Osteoblast (primary cell): ENCODE measurements at regions not wholly inside any gene's neighbourhood (a gene's known extent, or its start where the extent isn't known, plus 50 kb on each side); places are given as distances from the start of the nearest gene placed in this dataset.

Source experiments
- DNase-seq: peaks from one replicate; pipeline ENCODE4 v3.0.0; 2011; ENCODE audit warnings: low spot score, mixed read lengths; ENCODE audit not compliant: insufficient read length; ENCODE audit errors: missing footprints
- H2AFZ ChIP-seq: 2 replicates; pipeline ENCODE4 v1.6.0; 2011; ENCODE audit warnings: mild to moderate bottlenecking, low read length
- H3K27ac ChIP-seq: 2 replicates; pipeline ENCODE4 v1.5.1; 2011; ENCODE audit warnings: mild to moderate bottlenecking, low read depth, low read length, moderate library complexity
- H3K27me3 ChIP-seq: 2 replicates; pipeline ENCODE4 v1.6.0; 2012; ENCODE audit warnings: mild to moderate bottlenecking, control low read depth, inconsistent platforms, low read length, moderate library complexity; ENCODE audit not compliant: insufficient read depth
- H3K36me3 ChIP-seq: 2 replicates; pipeline ENCODE4 v1.5.1; 2011; ENCODE audit warnings: mild to moderate bottlenecking, low read length, control low read depth, moderate library complexity; ENCODE audit not compliant: insufficient read depth
- H3K4me1 ChIP-seq: 2 replicates; pipeline ENCODE4 v1.5.1; 2011; ENCODE audit warnings: mild to moderate bottlenecking, low read length, control low read depth, moderate library complexity; ENCODE audit not compliant: insufficient read depth
- H3K4me2 ChIP-seq: 2 replicates; pipeline ENCODE4 v1.6.0; 2011; ENCODE audit warnings: mild to moderate bottlenecking, low read length; ENCODE audit not compliant: insufficient read depth
- H3K4me3 ChIP-seq: fragments of 200-600 bp; sonication (generic); 3 replicates; pipeline ENCODE4 v1.5.1; 2012; ENCODE audit warnings: mild to moderate bottlenecking, low read length, inconsistent platforms; ENCODE audit not compliant: insufficient read depth
- H3K79me2 ChIP-seq: 2 replicates; pipeline ENCODE4 v1.6.0; 2012; ENCODE audit warnings: mild to moderate bottlenecking, low read length, control low read depth, inconsistent platforms; ENCODE audit not compliant: insufficient read depth
- H3K9me3 ChIP-seq: 2 replicates; pipeline ENCODE4 v1.5.1; 2011; ENCODE audit warnings: low read depth, low read length, control low read depth
- H4K20me1 ChIP-seq: 2 replicates; pipeline ENCODE4 v1.6.0; 2012; ENCODE audit warnings: mild to moderate bottlenecking, low read length, control low read depth; ENCODE audit not compliant: insufficient read depth
- TF ChIP-seq, protein P1 (sequence below): IDR thresholded peaks from 2 replicates; pipeline ENCODE4 v1.5.1; 2011; ENCODE audit warnings: mild to moderate bottlenecking, low read depth, low read length, moderate library complexity; ENCODE audit errors: extremely low read depth

DNA sequence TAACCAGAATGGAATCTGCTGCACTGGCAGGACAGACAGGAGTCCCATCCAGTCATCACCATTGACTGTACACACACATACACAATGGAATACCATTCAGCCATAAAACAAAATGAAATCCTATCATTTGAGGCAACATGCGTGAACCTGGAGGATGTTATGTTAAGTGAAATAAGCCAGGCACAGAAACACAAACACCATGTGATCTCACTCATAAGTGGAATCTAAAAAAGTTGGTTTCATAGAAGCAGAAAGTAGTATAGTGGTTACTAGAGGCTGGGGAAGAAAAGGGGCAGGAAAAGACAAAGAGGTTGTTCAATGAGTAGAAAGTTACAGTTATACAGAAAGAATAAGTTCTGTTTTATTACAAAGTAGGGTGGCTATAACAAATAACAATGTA lies 884.0 kb upstream of the ACO1 start:
- no peaks in the 10 kb centered on the region for H3K4me1 ChIP-seq

DNA sequence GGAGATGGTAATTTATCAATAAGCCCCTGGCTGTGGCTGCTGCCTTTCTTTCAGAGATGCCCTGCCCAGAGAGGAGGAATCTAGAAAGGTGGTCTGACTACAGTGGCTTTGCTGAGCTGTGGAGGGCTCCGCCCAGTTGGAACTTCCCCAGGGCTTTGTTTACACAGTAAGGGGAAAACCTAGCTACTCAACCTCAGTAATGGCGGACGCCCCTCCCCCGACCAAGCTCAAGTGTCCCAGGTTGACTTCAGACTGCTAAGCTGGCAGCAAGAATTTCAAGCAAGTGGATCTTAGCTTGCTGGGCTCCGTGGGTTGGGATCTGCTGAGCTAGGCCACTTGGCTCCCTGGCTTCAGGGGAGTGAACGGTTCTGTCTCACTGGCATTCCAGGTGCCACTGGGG lies 865.4 kb upstream of the ACO1 start:
- H3K36me3 ChIP-seq = no peaks in the 10 kb centered on the region
- no peaks in the 10 kb centered on the region for H3K4me1 ChIP-seq
- H3K79me2 ChIP-seq = no peaks in the 10 kb centered on the region
- no peak overlapping the region for H3K27ac ChIP-seq
- H3K4me2 ChIP-seq = no peak overlapping the region
- H3K27me3 ChIP-seq = no peaks in the 10 kb centered on the region
- H4K20me1 ChIP-seq = no peaks in the 10 kb centered on the region
- no peaks in the 10 kb centered on the region for H3K9me3 ChIP-seq
- TF ChIP-seq, protein P1, sequence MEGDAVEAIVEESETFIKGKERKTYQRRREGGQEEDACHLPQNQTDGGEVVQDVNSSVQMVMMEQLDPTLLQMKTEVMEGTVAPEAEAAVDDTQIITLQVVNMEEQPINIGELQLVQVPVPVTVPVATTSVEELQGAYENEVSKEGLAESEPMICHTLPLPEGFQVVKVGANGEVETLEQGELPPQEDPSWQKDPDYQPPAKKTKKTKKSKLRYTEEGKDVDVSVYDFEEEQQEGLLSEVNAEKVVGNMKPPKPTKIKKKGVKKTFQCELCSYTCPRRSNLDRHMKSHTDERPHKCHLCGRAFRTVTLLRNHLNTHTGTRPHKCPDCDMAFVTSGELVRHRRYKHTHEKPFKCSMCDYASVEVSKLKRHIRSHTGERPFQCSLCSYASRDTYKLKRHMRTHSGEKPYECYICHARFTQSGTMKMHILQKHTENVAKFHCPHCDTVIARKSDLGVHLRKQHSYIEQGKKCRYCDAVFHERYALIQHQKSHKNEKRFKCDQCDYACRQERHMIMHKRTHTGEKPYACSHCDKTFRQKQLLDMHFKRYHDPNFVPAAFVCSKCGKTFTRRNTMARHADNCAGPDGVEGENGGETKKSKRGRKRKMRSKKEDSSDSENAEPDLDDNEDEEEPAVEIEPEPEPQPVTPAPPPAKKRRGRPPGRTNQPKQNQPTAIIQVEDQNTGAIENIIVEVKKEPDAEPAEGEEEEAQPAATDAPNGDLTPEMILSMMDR = no peak
- no peak overlapping the region for H3K4me3 ChIP-seq
- DNase-seq = no peak
- H2AFZ ChIP-seq = no peak overlapping the region

More for the DNA sequence above, 884.0 kb upstream of the ACO1 start:
- Histone ChIP-seq H3K36me3 (no peaks in the 10 kb centered on the region), H4K20me1 (no peaks in the 10 kb centered on the region), H3K4me2 (no peak overlapping the region), H3K27ac (no peak overlapping the region), H3K4me3 (no peak overlapping the region), H2AFZ (no peak overlapping the region), H3K27me3 (no peaks in the 10 kb centered on the region), H3K9me3 (no peaks in the 10 kb centered on the region), H3K79me2 (no peaks in the 10 kb centered on the region)
- no peak for DNase-seq
- TF ChIP-seq, protein P1 = no peak

DNA sequence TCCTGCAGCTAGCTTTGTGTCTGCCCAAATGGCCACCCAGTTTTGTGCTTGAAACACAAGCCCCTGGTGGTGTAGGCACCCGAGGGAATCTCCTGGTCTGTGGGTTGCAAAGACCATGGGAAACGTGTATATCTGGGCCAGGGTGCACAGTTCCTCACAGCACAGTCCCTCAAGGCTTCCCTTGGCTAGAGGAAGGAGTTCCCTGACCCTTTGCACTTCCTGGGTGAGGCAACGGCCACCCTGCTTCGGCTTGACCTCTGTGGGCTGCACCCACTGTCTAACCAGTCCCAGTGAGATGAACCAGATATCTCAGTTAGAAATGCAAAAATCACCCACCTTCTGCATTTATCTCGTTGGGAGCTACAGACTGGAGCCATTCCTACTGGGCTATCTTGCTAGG lies 865.0 kb upstream of the ACO1 start:
- H3K27me3 ChIP-seq = no peaks in the 10 kb centered on the region
- no peak for DNase-seq
- TF ChIP-seq, protein P1 = no peak

DNA sequence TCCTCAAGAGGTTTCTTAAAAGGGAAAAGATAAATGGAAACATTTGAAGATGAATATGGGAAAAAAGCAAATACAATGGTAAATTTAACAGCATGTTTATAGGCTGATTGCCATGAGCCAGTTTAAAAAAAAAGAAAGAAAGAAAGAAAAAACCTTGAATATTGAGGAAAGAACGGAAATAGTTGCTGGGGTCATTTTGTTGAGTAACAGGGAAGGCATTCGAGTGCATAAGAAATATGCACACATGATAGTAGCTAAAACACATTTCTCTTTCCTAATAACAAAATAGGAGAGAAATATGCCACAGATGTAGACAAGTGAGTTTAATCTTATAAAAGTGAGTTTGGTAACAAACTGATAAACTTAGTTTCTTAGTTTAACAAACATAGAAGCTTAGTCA lies 864.6 kb upstream of the ACO1 start:
- no peaks in the 10 kb centered on the region for H3K4me1 ChIP-seq
- H4K20me1 ChIP-seq = no peaks in the 10 kb centered on the region
- no peak overlapping the region for H3K4me2 ChIP-seq
- no peak for DNase-seq
- no peaks in the 10 kb centered on the region for H3K9me3 ChIP-seq
- no peak overlapping the region for H2AFZ ChIP-seq
- no peak overlapping the region for H3K27ac ChIP-seq
- no peak overlapping the region for H3K4me3 ChIP-seq
- no peaks in the 10 kb centered on the region for H3K79me2 ChIP-seq
- no peaks in the 10 kb centered on the region for H3K27me3 ChIP-seq
- H3K36me3 ChIP-seq = no peaks in the 10 kb centered on the region
- TF ChIP-seq, protein P1 = no peak

More for the DNA sequence above, 865.0 kb upstream of the ACO1 start:
- no peaks in the 10 kb centered on the region for H4K20me1 ChIP-seq
- H3K4me2 ChIP-seq = no peak overlapping the region
- H3K79me2 ChIP-seq = no peaks in the 10 kb centered on the region
- H2AFZ ChIP-seq = no peak overlapping the region
- H3K4me3 ChIP-seq = no peak overlapping the region
- no peak overlapping the region for H3K27ac ChIP-seq
- H3K9me3 ChIP-seq = no peaks in the 10 kb centered on the region
- H3K36me3 ChIP-seq = no peaks in the 10 kb centered on the region
- no peaks in the 10 kb centered on the region for H3K4me1 ChIP-seq
